Panc1 (cell line): ENCODE measurements at regions not wholly inside any gene's neighbourhood (a gene's known extent, or its start where the extent isn't known, plus 50 kb on each side); places are given as distances from the start of the nearest gene placed in this dataset.

Source experiments
- CTCF ChIP-seq: fragments of 450-650 bp; IDR thresholded peaks from 2 replicates; pipeline ENCODE4 v1.5.1; 2017; ENCODE audit warnings: mild to moderate bottlenecking
- POLR2AphosphoS5 ChIP-seq: IDR thresholded peaks from 2 replicates; pipeline ENCODE4 v1.6.1; 2012; ENCODE audit warnings: mild to moderate bottlenecking, low read depth, low read length, moderate library complexity
- REST ChIP-seq, 2 experiments: IDR thresholded peaks; 2 replicates each; pipeline ENCODE4 v1.6.1; 2011 to 2012; ENCODE audit warnings: low read depth in 2 of 2, control low read depth in 1 of 2, low read length in 1 of 2, mild to moderate bottlenecking in 1 of 2, moderate library complexity in 1 of 2; ENCODE audit not compliant: insufficient read depth in 1 of 2
- TCF7L2 ChIP-seq: IDR thresholded peaks from 2 replicates; pipeline ENCODE4 v1.6.1; 2011; ENCODE audit warnings: mild to moderate bottlenecking, low read depth, low read length, inconsistent platforms

- TF ChIP-seq CTCF (no peak), REST (IDR thresholded peaks at IDR 0.05; ENCODE audit: insufficient read depth in 1 of 2, low read depth in 2 of 2, low read length in 1 of 2) (no peak), TCF7L2 (no peak), POLR2AphosphoS5 (no peak)
Measured at GRCh38 chr14:31941487-31941886, 135.6 kb upstream of the ARHGAP5 start.
